ENCODE measurements at regions not wholly inside any gene's neighbourhood (a gene's known extent, or its start where the extent isn't known, plus 50 kb on each side); places are given as distances from the start of the nearest gene placed in this dataset.

- intact Hi-C loops (cut with micrococcal nuclease) = no loop called here
- no peaks in the 10 kb centered on the region for H3K9me3 ChIP-seq (ENCODE audit: control insufficient read depth, insufficient read depth, low read length)
- H3K4me1 ChIP-seq (ENCODE audit: control insufficient read depth, insufficient read depth, low read length) = no peaks in the 10 kb centered on the region; the same call in 1 of the 2 replicates
- TF ChIP-seq FOS (IDR thresholded peaks at IDR 0.05; ENCODE audit: low read depth, low read length) (no peak), BHLHE40 (IDR thresholded peaks at IDR 0.05; ENCODE audit: low read depth, low read length) (no peak), CHD1 (IDR thresholded peaks at IDR 0.05; ENCODE audit: low read depth, low read length) (no peak), RCOR1 (IDR thresholded peaks at IDR 0.05; ENCODE audit: insufficient replicate concordance, low read length) (no peak), RFX5 (IDR thresholded peaks at IDR 0.05; ENCODE audit: low read depth, low read length) (no peak), RAD21 (IDR thresholded peaks at IDR 0.05; ENCODE audit: low read length) (no peak), MXI1 (IDR thresholded peaks at IDR 0.05; ENCODE audit: borderline replicate concordance, low read depth, low read length) (no peak), POLR2A (IDR thresholded peaks at IDR 0.05; ENCODE audit: low read depth, low read length) (no peak), MAFK (IDR thresholded peaks at IDR 0.05; ENCODE audit: low read depth, low read length) (no peak), MAZ (IDR thresholded peaks at IDR 0.05; ENCODE audit: borderline replicate concordance, low read depth, low read length) (no peak), CTCF (conservative IDR thresholded peaks at IDR 0.05; ENCODE audit: low read depth, low read length) (no peak), NFE2L2 (IDR thresholded peaks at IDR 0.05; ENCODE audit: low read depth, low read length) (no peak), SMC3 (IDR thresholded peaks at IDR 0.05; ENCODE audit: low read depth, low read length) (no peak), ELK1 (IDR thresholded peaks at IDR 0.05; ENCODE audit: borderline replicate concordance, low read depth, low read length) (no peak), CEBPB (IDR thresholded peaks at IDR 0.05; ENCODE audit: low read depth, low read length) (no peak)
- TF ChIP-seq, protein P1, sequence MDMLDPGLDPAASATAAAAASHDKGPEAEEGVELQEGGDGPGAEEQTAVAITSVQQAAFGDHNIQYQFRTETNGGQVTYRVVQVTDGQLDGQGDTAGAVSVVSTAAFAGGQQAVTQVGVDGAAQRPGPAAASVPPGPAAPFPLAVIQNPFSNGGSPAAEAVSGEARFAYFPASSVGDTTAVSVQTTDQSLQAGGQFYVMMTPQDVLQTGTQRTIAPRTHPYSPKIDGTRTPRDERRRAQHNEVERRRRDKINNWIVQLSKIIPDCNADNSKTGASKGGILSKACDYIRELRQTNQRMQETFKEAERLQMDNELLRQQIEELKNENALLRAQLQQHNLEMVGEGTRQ (IDR thresholded peaks at IDR 0.05; ENCODE audit: low read depth, low read length) = no peak
- no peak overlapping the region for H3K27ac ChIP-seq (ENCODE audit: insufficient read depth, low read length)
- H3K4me2 ChIP-seq (ENCODE audit: low read depth, low read length) = no peak overlapping the region
- no peak overlapping the region for H4K5ac ChIP-seq (ENCODE audit: low read depth, low read length)
- H3K18ac ChIP-seq (ENCODE audit: low read depth, low read length) = no peak overlapping the region
- CTCF ChIA-PET = no interaction called here
- no peaks in the 10 kb centered on the region for H3K27me3 ChIP-seq (ENCODE audit: control insufficient read depth, insufficient read depth, low read length)
- no peak overlapping the region for H3K4me3 ChIP-seq (ENCODE audit: insufficient read depth, low read depth, low read length)
- no peak overlapping the region for H2AK5ac ChIP-seq (ENCODE audit: low read depth, low read length)
- H3K4ac ChIP-seq (ENCODE audit: low read depth, low read length) = no peak overlapping the region
- no TSS peak for BruUV-seq (replicated peaks)
- POLR2A ChIA-PET (ENCODE audit: unreplicated experiment) = no interaction called here
- in situ Hi-C loops (cut with MboI; ENCODE audit: low sequenced_read_pairs) = no loop called here
- ATAC-seq (ENCODE audit: low read depth) = no peak
- no peak overlapping the region for H3K23ac ChIP-seq (ENCODE audit: low read depth, low read length)
- no peak overlapping the region for H4K8ac ChIP-seq (ENCODE audit: low read depth in 2 of 2, low read length in 2 of 2)
- no peak overlapping the region for H2BK15ac ChIP-seq (ENCODE audit: low read depth, low read length)
- no peaks in the 10 kb centered on the region for H3K36me3 ChIP-seq (ENCODE audit: control insufficient read depth, insufficient read depth, low read length)
- no CpG with 5 or more reads among the region's 8 CpGs for WGBS, 2 experiments (ENCODE audit: extremely low coverage in 2 of 2, insufficient read length in 1 of 2)
- H2BK120ac ChIP-seq (ENCODE audit: low read depth, low read length) = no peak overlapping the region
- no peak overlapping the region for H3K56ac ChIP-seq (ENCODE audit: extremely low read depth, insufficient read depth, low read length)
- no peaks in the 10 kb centered on the region for H3K79me1 ChIP-seq (ENCODE audit: low read depth in 1 of 2, low read length in 2 of 2)
- no peak overlapping the region for H2AK9ac ChIP-seq (replicated peaks; ENCODE audit: low read depth, low read length, poor library complexity)
- H3K9ac ChIP-seq (ENCODE audit: low read depth, low read length) = no peak overlapping the region
- no peak overlapping the region for H2BK20ac ChIP-seq (ENCODE audit: low read depth, low read length)
- no peak overlapping the region for H4K91ac ChIP-seq (ENCODE audit: insufficient read depth, low read depth, low read length)
- dilution Hi-C loops (cut with HindIII; ENCODE audit: low sequenced_read_pairs, unreplicated experiment) = no loop called here
- no peak overlapping the region for H2BK5ac ChIP-seq (ENCODE audit: low read depth, low read length, poor library complexity, severe bottlenecking)
- H3K9me1 ChIP-seq (ENCODE audit: insufficient read depth, low read length) = no peaks in the 10 kb centered on the region
- H2AFZ ChIP-seq (replicated peaks; ENCODE audit: low read length, poor library complexity) = no peak overlapping the region
- no peaks in the 10 kb centered on the region for H4K20me1 ChIP-seq (ENCODE audit: insufficient read depth, low read length)
- no peak overlapping the region for H3K14ac ChIP-seq (replicated peaks; ENCODE audit: low read depth, low read length)
- DNase-seq = no peak
Observed at GRCh38 chr7:66466081-66466600, 162.5 kb upstream of the KCTD7 start.
